Midbrain (tissue), 1 donor: ENCODE measurements at regions not wholly inside any gene's neighbourhood (a gene's known extent, or its start where the extent isn't known, plus 50 kb on each side); places are given as distances from the start of the nearest gene placed in this dataset.

Source experiments
- DNase-seq: peaks from one replicate; lab custom pipeline; 2025; lab: John Stamatoyannopoulos, UW

GRCh38 chr4:163622379-163623035, 128.0 kb downstream of the TMA16 start:
- no peak for DNase-seq

- DNase-seq = no peak
These were observed 129.3 kb downstream of the TMA16 start for GRCh38 chr4:163623787-163624186.

DNA sequence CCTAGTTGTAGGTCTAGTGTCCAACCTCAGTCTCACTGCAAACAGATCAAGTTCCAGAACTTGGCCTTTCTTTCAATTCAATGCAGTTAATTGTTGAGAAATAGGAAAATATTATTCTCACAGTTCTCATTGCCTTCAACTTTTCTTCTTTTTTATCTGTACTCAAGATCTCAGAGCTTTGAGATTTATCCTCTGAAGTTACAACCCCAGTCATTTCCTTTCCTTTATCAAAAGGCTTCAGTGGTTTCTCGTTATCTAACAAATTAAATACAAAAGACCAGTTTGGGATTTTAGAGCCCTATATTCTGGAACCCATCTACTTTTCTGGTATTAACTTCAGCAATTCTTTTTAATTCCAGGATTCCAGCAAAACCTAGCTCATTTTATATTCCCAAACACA, 130.2 kb downstream of the TMA16 start:
- DNase-seq = no peak

DNA sequence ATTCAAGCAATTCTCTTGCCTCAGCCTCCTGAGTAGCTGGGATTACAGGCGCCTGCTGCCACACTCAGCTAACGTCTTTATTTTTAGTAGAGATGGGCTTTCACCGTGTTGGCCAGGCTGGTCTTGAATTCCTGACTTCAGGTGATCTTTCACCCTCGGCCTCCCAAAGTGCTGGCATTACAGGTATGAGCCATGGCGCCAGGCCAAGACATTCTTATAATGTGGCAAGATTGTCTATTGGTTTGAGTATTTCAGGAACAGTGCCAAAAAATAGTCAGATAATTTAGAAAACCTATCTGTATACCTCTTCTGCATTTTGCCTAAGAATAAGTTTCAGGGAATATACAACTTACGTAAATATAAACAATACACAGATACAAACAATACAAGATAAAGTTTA, 136.8 kb downstream of the TMA16 start:
- no peak for DNase-seq

- no peak for DNase-seq
These were observed 144.4 kb downstream of the TMA16 start for GRCh38 chr4:163638909-163639308.

DNA sequence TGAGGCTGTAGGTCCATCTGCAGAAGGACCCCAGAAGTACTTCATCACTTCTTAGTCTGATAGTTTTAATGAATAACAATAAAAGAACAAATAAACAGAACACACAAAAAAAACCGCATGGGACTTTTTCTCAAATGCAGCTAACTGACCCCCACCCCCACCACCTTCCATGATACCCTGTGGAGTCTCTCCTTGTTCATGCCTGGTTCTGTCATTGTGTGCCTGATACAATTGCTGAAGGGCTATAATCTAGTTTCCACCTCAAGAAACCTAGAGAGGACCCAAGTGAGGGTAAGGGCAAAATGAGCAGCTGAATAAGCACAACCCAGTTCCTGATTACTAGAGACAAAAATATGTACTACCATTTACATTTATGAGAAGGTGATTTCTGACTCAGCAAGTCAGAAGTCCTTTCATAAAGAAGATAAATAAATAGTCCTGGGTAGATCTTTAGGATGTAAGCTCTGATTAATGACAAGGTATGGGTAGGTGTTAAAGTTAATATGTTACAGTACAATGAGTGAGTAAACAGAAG, 155.1 kb downstream of the TMA16 start:
- DNase-seq = no peak

DNA sequence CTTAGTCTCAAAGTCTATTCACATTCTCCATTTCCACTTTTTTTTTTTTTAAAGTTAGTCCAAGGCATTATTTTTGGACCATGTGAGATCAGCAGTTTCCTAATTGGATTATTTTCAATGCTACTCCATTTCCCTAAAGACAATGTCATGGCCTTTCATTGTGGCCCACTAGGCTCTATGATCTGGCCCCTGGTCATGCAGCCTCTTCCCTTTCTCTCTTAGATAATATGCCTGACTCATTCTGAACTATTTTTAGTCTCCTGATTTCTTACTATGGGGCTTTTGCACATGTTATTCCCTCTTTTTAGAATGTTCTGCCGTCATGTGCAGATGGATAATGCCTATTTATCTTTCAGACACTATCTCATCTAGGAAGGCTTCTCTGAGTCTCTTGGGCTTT, 157.3 kb downstream of the TMA16 start:
- no peak for DNase-seq

DNA sequence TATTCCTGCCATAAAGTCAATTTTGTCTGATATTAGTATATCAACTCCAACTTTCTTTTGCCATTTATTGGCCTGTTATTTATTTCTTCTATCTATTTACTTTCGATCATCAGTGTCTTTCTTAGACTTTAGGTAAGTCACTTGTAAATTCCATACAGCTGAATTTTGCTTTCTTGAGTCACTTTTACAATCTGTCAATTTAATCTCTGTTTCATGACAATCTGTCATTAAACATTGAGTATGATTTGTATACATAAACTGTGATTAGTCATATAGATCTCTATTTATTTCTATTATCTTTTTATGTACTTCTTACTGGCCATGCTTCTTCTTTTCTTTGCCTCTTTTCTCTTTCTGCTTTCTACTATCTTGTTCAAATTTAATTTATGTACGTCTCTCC, 160.1 kb downstream of the TMA16 start:
- DNase-seq = no peak

DNA sequence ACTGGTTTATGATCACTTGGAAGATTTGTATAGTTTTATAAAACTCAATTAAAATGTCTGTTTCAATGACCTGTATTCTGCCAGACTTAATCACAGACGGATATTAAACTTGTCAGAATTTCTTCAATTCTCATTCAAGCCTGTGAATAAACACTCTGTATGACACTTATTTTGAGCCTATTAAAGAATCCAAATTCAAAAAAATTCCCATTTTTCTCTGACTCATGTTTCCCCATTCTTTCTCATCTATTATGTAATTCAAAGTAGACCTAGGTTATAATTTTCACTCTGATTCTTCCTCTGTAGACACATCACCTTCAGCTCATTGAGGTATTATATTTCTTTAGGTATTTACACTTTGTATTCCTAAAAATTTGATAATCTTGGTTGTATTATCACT, 166.1 kb downstream of the TMA16 start:
- no peak for DNase-seq

GRCh38 chr4:163662768-163663167, 168.3 kb downstream of the TMA16 start:
- DNase-seq = no peak

- no peak for DNase-seq
These were observed 169.2 kb downstream of the TMA16 start for GRCh38 chr4:163663454-163664225.

GRCh38 chr4:163665101-163665500, 170.6 kb downstream of the TMA16 start:
- DNase-seq = no peak

GRCh38 chr4:163665521-163666331, 171.2 kb downstream of the TMA16 start:
- no peak for DNase-seq

DNA sequence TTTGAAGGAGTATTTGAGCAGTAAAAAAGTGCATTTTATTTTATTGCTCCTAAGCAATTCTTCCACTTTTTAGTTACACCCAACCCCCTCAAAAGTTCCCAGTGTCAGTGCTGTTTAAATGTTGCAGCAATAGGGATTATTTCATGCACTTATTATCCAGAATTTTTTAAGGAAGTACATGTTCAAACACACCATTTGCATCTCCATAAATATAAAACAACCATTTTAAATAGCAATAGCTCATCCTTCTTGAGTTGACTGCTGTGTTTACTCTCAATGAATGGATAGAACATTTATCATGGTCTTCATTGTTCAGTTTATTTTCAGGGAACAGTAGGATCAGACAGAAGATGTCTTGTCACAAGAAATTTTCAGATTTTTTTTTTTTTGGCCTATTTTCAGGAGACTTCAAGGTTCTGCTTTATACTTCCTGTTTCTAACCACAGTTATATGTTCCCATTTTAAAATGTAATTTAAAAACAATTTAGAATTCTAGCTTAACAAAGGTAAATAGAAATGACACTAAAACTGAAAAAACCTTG, 171.9 kb downstream of the TMA16 start:
- no peak for DNase-seq

DNA sequence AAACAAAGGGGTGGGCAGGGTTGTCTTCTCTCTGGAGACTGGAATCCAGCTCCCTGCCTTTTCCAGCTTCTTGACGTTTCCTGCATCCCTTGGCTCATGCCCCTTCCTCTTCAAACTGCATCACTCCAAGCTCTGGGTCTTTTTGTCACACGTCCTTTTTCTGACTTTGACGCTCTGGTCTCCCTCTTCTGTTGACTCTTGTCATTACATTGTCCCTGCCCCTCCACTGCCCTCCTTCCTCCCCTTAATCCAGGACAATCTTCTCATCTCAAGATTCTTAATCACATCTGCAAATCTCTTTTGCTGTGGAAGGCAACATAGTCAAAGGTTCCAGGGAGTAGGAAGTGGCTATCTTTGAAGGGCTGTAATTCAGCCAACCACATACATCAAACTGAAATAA, 178.3 kb downstream of the TMA16 start:
- no peak for DNase-seq

- no peak for DNase-seq
These were observed 179.6 kb downstream of the TMA16 start for GRCh38 chr4:163673848-163674697.

DNA sequence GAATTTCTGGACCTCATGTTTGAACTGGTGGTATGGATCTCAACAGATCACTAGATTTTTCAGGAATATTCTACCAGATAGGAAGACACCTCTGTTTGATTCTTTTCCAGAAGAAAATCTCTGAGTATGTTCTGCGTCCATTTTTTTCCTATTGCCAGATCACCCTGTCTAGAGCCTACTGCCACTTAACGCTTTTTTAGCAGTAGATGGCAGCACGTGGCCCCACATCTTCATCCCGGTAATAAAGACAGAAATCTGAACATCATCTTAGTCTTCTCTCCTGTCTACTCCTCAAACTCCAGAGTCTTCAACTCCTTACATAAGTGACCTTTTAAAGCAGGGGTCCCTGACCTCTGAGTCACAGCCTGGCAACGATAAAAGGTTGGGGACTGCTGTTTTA, 184.7 kb downstream of the TMA16 start:
- peak; percentile 20 for DNase-seq

DNA sequence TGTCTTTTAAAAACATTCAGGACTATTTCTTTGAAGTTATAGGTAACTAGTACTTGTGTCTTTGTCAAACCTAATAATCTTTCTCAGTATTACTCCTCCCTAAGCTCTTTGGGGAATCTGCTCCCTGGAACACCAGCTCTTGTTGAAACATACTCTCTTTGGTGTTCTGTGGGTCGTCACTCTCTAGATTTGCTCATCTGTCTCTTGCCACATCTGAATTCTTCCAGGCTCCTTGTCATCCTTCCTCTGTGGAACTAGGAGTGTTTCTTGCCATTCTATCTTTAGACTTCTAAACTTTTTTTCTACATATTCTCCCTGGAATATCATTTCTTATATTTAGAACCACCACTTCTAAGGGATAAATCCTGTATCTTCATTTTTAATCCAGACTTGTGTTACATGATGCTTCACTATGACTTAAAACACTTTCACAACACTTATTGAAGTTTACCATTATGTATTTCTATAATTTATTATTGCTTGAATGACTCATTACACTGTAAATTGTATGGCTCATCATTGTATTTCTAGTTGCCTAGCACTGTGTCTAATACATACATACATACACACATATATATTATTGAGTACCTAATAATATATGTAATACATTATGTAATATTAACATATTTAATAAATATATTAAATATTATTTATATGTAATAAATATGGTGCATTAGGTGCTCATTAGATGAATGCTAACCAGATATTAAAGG, 186.1 kb downstream of the TMA16 start:
- DNase-seq = no peak

DNA sequence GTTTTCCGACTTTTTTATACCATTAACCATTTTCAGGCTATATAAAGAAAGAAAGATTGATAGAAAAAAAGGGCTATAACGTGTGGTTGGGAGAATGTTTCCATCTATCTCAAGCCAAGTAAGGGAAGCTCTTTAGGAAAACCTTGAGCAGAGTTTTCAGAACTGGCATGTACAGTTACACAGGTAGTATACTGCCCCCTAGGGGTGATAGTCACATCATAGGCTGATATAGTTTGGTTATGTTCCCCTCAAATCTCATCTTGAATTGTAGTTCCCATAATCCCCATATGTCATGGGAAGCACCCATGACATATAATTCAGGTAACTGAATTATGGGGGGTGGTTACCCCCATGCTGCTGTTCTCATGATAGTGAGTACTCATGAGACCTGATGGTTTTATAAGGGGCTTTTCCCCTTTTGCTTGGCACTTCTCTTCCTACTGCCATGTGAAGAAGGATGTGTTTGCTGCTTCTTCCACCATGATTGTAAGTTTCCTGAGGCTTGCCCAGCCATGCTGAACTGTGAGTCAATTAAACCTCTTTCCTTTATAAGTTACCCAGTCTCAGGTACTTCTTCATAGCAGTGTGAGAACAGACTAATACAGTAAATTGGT, 186.8 kb downstream of the TMA16 start:
- DNase-seq = peak; percentile 21

- DNase-seq = no peak
These were observed 194.4 kb downstream of the TMA16 start for GRCh38 chr4:163688856-163689255.
